Tongue (tissue), 1 donor: ENCODE measurements at regions not wholly inside any gene's neighbourhood (a gene's known extent, or its start where the extent isn't known, plus 50 kb on each side); places are given as distances from the start of the nearest gene placed in this dataset.

ENCODE experiments used
- DNase-seq: peaks from one replicate; pipeline ENCODE4 v3.0.0-alpha.2; 2015

DNA sequence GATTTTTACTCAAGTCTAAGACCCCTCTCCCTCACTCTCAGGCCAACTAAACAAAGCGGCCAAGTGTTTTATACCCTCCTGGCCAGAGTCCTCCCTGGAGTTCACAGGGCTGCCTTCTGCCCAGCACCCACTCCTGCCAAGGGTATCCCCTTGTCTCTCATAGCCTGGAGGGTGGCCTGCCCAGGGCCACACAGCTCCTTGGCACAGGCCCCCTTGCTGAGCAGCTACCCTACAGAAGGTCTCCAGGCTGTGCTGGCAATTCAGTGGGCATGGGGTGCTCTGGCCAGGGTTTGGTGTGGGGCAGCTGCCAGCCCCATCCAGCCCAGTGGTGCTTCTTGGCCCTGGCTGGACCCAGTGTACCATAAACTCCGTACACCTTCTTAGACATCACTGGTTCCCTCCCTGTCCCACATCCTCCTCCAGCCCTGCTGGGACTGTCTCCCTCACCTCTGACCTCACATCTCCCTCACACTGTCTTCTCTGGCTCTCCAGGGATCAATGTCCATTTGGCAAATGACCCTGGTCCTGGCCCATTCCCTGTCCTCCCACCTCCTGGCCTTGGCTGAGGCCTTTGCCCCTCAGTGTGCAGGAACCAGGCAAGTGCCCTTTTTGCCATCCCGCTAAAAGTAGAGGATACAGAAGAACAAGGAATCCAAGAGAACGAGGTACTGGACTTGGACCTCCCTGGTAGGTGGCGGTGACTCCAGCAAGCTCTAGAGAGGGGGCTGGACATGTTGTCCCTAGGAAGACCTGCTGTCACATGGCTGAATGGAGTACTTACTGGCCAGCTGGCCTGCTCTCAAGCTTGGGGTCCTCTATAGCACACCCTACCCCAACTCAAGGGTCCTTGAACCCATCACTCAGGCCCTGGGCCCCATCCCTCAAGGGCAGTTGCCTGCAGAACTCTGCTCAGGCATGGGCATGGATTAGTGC, 50.0 kb upstream of the TRPM1 start:
- DNase-seq, result no peak

DNA sequence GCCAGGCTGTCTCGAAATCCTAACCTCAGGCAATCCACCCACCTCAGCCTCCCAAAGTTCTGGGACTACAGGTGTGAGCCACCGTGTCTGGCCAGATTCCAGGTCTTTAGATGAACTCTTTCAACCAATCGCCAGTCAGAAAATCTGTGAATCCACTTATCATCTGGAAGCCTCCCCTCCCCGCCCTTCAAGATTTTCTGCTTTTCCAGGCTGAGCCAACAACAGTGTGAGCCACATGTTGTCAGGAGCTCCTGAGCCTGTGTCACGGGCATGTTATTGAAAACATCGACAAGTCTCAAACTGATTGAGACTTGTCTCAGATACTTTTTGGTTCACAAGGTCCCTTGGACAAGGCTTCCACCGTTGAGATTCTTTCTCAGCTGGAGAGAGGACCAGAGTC, 52.0 kb upstream of the TRPM1 start:
- no peak for DNase-seq

DNA sequence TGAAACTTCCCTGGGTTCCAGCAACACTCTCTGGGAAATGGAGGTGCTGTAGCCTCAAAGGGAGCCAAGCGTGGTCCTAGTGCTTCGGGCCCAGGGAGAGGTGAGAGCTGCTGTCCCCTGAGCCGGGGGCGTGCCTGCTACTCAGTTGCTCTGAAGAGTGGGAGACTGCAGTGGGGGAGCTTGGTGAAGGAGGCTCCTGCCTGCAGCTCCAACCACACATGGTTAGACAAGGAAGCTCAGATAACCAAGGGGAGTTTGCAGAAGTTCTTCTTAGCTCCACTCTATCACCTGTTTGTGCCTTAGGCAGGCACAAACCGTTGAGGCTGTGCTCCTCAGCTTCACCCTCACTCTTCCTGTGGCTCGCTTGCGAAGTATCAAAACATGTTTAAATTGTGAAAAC, 53.6 kb upstream of the TRPM1 start:
- no peak for DNase-seq

DNA sequence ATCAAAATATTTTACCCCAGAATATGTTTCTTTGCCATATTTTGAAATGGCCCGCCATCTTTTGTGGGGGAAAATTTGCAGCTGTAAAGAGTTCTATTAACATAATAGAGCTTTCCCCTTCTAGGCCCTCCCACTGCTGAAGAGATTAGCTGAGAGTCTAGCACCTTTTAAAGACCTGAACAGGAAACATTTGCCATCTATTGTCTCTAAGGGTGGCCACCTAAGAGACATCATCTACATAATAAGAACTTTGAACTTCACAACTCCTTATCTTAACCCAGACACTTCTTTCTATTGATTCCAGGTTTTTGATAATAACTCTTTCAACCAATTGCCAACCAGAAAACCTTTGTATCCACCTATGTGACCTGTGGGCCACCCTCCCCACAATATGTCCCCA, 54.7 kb upstream of the TRPM1 start:
- no peak for DNase-seq

DNA sequence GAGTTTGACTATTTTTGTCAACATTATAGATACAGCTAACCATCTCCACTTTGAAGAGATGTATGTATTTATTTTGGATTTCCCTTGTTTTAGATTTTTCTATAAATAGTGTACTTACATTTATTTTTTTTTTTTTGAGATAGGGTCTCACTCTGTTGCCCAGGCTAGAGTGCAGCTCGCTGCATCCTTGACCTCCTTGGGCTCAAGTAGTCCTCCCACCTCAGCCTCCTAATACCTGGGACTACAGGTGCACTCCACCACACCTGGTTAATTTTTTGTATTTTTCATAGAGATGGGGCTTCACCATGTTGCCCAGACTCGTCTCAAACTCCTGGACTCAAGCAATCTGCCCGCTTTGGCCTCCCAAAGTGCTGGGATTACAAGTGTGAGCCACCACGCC, 55.3 kb upstream of the TRPM1 start:
- DNase-seq, result no peak

DNA sequence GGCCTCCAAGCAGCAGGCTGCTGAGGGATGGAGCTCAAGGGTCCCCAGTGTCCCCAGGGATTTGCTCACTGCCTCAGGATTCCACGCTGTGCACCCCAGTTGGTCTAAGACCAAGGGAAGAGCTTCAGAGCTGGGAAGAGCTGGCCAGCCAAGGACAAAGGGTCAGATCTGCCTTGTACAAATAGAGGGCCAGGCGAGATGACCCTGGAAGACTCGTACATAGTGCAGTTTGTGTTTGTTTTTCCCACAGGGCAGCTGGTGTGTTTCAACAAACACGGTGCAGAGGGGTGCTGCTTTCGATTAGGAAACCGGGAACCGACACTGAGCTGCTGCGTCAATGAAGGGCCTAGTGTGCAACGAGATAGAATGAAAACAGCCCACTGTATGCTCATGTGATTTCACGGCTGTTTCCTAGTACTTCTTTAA, 56.1 kb upstream of the TRPM1 start:
- no peak for DNase-seq

DNA sequence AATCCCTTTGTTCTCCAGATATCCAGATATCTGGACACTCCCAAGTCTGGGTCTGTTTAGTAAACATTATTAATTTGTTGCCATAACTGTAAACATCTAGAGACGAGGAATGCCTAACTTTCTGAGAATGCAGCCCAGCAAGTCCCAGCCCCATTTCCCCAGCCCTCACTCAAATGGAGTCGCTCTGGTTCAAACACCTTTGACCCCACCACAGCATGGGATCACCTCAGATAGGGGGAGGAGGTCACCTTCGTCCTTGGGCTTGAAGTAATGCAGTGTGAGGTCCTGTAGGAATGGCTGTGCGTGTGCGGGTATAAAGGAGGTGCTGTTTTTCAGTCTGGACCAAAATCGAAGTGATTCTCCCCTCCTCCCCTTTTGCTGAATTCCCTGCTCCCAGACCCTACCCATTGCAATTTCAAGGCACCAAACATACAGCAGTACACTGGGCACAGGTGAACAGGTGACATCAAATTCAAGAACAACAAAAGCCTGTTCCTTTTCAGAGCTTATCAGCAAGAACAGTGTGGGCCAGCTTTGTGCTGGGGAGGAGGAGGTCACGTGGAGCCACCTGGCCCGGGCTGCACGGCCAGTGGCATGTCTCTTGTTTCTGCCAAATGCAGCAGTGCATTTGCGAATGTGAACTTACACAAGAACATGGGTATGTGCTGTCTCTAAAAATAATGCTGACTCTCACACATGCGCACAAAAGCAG, 57.5 kb upstream of the TRPM1 start:
- peak; percentile 7 for DNase-seq

DNA sequence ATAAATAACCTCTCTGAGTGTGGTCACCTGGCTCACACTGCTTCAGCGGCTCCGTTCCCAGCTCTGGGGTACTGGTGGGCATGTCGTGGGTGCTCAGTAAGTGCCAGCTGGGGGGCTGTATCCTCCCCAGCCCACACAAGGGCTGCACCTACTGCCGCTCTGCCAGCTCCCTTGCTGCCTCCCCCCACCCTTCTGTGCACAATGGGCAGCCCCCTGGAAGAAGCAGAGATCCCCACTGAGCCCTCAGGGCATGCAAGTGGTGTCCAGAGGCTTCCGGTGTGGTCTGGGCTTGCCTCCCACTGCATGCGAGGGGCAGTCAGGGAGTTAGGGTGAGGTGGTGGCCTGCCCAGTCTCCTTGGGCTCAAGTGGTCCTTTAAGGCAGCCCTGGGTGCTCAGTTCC, 58.3 kb upstream of the TRPM1 start:
- no peak for DNase-seq

DNA sequence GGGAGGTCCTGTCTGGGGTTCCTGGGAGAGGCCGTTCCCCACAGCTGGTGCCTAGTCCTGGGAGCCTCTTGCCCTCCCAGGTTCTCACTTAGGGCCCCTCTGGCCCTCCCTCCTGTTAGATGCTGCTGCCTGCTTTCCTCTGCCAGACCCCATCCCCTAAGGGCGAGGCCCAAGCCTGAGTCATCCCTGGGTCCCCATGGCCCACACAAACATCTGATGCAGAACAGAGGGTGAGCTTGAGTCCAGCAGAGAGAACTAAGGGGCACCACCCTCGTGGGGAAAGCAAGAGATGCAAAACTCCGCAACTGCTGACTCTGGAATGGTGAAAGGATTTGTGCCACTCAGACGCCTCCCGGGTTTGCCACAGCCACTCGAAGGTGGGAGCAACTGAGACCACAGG, 58.8 kb upstream of the TRPM1 start:
- DNase-seq, result no peak

DNA sequence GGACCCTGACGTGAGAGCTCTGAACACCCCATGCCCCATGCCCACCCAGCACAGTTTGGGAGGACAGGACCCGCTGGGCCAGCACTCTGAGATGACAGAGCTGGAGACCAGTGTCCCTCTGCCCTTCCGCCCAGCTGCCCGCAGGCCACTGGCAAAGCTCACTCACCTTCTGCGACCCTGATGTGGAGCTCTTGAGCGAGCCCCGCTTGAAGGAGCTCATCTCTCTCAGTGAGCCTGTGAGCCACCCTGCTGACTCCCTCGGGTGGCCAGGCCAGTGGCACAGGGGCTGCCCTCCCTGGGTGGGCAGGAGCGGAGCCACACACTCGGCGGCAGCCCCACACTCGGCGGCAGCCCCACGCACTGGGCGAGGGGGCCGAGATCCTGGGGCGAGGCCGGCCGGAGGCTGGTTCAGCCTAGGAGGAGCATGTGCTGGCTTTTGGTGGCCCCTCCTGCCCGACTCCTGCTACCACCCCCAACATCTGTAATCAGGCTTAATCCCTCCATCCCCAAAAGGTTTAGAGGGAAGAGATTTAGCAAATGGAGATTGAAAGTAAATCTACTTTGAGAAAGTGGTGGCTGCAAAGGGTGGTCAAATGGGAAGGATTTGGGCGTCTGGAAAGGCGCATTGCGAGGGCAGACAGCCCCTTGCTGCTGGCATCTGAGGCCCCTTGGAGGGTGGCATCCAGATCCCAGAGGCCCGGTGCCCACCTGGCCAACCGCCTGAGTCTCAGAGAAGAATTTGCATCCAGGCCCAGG, 59.4 kb upstream of the TRPM1 start:
- DNase-seq, result no peak

DNA sequence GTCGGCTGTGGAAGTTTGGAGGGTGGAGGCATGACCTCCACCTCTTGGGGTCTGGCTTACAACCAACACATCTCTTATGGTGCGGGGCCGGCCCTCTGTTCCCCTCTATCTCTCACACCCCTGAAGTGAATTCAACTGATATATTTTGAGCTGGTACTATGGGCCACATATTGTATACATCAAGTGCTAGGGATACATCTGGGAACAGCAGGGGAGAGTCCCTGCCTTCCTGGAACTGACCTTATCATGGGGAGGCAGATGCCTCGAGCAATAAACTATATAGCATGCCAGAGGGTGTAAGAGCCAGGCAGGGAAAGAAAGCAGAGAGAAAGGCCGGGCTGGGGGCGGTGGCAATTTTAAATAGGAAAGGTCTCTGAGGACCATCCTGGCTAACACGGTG, 60.4 kb upstream of the TRPM1 start:
- no peak for DNase-seq

DNA sequence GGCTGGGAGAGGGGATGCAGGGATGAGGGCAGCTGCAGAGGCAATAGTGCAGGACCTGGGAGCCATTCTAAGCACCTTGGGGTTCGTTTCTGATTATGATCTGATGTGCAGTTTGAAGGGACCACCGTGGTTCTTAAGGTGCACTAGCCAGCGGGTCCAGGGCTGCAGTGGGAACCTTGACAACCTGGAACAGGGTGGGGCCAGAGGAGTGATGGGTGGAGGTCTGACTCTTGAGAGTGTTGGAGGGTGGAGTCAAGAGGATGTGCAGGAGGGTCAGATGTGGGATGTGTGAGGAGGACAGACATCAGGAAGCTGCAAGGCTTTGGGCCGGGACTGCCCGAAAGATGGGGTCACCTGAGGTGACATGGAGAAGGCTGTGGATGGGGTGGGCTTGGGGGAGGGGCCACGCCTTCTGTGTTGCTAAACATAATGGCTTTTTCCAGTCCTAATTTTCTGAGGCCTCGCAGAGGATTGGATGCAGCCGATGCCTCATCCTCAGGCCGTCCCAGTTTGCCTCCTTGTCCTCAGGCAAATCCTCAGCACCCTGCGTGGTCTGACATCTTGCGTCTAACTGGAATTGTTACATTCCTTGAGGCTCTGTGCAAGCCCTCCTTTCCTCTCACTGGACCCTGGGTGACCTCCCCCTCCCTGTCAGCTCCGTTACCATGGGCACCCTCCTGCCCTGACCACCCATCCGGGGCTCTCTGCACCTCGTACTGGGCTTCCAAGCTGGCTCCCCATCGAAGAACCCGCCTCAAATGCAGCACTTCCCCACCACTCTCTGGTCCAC, 61.4 kb upstream of the TRPM1 start:
- DNase-seq, result no peak

DNA sequence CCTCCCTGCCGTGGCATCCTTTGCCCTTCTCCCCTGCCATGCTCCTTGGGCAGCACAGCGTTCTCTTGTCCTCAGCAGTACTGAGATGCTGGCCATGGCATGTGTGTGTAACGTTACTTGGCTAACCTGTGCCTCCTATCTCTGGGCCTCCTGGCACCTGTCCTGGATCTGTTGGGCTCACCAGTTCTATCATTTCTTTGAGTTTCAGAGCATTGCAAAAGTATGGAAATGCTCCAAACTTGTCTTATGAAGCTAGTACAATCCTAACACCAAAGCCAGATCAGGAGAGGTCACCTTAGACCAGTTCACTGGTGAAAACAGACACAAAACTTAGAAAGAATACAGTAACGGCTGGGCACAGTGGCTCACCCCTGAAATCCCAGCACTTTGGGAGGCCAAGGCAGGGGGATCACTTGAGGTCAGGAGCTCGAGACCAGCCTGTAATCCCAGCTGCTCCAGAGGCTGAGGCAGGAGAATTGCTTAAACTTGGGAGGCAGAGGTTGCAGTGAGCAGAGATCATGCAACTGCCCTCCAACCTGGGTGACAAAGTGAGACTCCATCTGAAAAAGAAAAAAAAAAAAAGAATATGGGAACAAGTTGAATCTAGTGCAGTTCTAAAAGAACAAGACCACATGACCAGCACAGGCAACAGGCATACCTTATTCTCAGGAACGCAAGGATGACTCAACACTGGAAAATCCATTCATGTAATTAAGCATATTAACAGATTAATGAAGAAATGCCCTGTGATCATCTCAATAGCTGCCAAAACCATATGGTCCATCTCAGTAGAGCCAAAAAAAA, 62.4 kb upstream of the TRPM1 start:
- no peak for DNase-seq

DNA sequence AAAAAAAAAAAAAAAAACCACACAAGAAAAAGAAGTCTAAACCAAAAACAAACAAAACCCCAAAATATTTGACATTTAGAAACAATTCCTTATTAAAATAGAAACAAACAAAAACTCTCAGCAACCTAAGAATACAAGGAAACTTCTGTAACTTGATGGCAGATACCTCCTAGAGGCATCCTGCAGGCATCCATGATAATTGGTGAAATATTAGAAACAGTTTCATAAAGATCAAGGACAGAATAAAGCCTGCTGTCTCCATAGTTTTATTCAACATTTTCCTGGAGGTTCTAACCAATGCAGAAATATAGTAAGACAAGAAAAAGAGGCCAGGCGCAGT, 63.0 kb upstream of the TRPM1 start:
- DNase-seq, result no peak

DNA sequence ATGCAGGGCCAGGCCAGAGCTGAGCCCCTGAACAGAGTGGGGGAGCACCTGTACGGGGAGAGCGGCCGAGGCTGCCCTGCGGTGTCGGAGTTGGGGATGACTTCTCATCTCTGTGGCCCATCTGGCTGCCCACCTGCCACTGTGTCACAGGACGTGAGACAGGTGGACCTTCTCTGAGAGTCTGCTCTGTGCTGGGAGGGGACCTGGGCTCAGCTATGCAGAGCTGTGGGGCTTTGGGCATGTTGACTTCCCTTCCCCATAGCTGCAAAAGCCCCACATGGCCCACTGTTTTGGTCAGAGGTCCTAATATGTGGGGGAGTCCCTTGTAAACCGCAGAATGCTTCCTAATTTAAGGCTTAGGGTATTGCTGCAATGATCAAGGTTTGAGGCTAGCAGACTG, 68.0 kb upstream of the TRPM1 start:
- DNase-seq, result no peak

DNA sequence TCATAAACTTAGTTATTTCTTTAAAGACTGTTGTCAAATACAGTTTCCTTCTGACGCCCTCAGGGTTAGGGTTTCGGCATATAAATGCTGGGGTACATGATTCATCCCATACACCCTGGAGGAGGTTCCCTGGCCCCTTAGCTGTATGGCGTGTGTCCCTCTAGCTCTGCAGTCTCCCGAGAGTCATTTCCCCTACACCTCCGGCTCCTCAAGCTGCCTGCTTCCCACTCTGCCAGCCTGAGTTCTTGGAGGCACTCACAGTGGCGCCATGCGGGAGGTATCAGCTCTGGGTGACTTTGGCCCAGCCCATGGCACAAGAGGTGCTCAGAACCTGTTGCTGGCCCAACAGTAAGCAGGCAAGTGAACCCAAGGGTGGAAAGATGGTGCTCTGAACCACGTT, 70.2 kb upstream of the TRPM1 start:
- no peak for DNase-seq

DNA sequence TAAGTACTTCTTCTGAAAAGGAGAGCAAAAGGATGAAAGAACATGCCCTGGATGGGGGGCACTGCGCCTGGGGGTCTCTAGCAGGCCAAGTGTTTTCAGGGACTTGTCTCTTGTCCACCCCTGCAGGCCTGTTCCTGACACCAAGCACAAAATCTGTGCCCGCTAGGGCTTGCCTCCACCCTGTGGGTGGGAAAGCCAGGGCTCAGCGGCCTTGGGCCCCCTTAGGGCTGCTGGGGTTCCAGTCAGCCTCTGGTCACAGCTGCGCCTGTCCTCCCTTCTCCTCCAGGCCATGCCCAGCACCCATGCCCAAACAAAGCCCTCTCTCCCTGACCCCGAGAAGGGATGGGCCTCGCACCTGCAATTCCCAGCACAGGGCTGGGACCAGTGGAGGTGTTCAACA, 71.1 kb upstream of the TRPM1 start:
- no peak for DNase-seq

DNA sequence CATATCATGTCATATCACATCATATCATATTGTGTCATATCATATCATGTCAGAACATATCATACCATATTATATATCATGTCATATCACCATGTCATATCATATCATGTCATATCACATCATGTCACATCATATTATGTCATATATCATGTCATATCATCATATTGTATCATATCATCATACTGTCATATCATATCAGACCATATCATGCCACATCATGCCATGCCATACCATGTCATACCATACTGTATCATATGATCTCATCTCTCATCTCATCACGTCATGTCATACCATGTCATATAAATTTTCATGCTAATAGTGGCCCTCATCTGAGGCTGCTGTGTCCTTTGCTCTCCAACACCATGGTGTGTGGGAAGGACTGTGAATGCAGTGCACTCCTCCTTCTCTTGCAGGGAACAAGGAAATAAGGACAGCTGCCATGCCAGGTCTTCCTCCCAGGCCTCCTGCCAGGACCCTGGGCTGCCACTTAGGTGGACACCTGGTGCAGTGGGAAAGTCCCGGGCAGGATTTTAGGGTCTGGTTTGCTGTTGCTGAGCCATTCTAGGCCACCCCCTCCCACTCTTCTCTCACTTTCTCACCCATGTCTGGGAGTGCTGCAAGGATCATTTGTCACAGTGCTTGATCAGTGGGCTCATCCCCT, 72.4 kb upstream of the TRPM1 start:
- DNase-seq, result no peak

DNA sequence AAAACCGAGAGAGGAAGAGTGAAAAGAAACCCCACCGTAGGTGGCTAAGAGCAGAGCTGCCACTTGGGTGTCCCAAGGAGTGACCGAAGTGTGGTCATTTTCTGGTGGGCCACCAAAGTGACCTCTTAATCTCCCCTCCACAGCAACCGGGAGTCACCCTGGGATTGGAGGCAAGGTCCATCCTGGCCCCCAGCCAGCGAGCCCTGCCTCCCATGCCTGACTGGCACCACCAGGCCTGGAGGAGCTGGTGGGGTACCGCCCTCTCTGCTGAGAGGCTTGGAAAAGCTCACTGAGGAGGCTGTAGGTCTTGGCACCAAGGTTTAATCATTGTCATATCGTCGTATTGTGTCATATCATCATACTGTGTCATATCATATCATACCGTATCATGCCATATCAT, 74.0 kb upstream of the TRPM1 start:
- no peak for DNase-seq

DNA sequence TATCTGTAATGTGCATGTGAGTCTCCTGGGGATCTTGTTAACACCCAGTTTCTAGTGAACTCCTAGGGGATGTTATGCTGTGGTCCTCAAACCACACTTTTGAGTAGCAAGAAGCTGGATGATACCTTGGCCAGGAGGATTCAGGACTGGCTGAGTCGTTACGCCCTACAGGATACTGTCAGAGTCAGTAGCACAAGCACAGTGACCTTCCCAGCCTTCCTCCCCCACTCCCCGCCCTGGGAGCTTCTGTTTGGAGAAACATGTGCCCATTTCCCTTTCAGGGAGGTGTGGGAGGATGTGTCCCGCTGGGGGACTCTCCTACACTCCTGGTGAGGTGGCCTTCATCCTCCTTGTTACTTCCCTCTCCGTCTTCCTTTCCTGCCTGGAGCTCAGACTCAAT, 76.4 kb upstream of the TRPM1 start:
- no peak for DNase-seq

DNA sequence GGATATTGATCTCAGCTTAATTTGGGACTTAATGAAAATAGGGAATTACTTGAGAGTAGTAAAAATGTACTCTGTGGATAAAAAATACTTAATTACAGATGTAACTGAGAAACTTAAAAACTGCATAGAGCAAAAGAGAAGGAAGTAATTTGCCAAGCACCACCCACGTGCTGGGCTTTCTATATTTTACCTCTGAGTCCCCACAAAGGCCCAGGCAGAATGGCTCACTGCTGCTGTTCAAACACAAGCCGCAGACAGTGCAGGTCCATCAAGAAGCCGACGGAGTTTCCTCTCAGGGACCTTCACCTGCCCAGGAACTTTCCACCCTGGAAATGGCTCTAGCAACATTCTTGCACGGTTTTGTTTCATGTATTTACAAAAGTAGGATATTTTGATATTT, 77.2 kb upstream of the TRPM1 start:
- DNase-seq, result no peak
